ENCODE measurements at regions not wholly inside any gene's neighbourhood (a gene's known extent, or its start where the extent isn't known, plus 50 kb on each side); places are given as distances from the start of the nearest gene placed in this dataset.
A peak's percentile ranks its signal among the peaks of the same experiment; 100 is the strongest.
"Not testable (repeated sequence)": the region's sequence is repeated elsewhere in the genome, so short reads cannot be mapped to it uniquely, and the experiment has no call there.

GRCh38 chr4:117014236-117014635 lies 71.1 kb downstream of the TRAM1L1 start:
- intact Hi-C loops (cut with micrococcal nuclease) = no loop called here
- no peak for ATAC-seq
- no peak for DNase-seq

- DNase-seq (no peak), ATAC-seq (no peak)
- intact Hi-C loops (cut with micrococcal nuclease) = no loop called here
Observed at GRCh38 chr4:117010671-117011070, 74.7 kb downstream of the TRAM1L1 start.

GRCh38 chr4:117001077-117001476 lies 84.3 kb downstream of the TRAM1L1 start:
- DNase-seq = no peak
- intact Hi-C loops (cut with micrococcal nuclease) = no loop called here
- ATAC-seq = no peak

- ATAC-seq = no peak
- intact Hi-C loops (cut with micrococcal nuclease) = no loop called here
- DNase-seq = no peak
Observed at GRCh38 chr4:116982656-116983055, 102.7 kb downstream of the TRAM1L1 start.

GRCh38 chr4:116980436-116980835 lies 104.9 kb downstream of the TRAM1L1 start:
- DNase-seq; ATAC-seq; intact Hi-C loops (cut with micrococcal nuclease): not testable (repeated sequence)

GRCh38 chr4:116959045-116959444 lies 126.3 kb downstream of the TRAM1L1 start:
- ATAC-seq = no peak
- no peak for DNase-seq
- intact Hi-C loops (cut with micrococcal nuclease) = no loop called here

- ATAC-seq (no peak), DNase-seq (no peak)
- intact Hi-C loops (cut with micrococcal nuclease) = no loop called here
Observed at GRCh38 chr4:116953947-116954346, 131.4 kb downstream of the TRAM1L1 start.

GRCh38 chr4:116952530-116953136 lies 132.7 kb downstream of the TRAM1L1 start:
- ATAC-seq = no peak
- intact Hi-C loops (cut with micrococcal nuclease) = no loop called here
- no peak for DNase-seq

- ATAC-seq = no peak
- DNase-seq = no peak
- intact Hi-C loops (cut with micrococcal nuclease) = no loop called here
Observed at GRCh38 chr4:116949856-116950255, 135.5 kb downstream of the TRAM1L1 start.

GRCh38 chr4:116942315-116942714 lies 143.1 kb downstream of the TRAM1L1 start:
- ATAC-seq = no peak
- intact Hi-C loops (cut with micrococcal nuclease) = no loop called here
- no peak for DNase-seq

GRCh38 chr4:116930329-116930728 lies 155.0 kb downstream of the TRAM1L1 start:
- intact Hi-C loops (cut with micrococcal nuclease) = no loop called here
- DNase-seq = no peak
- no peak for ATAC-seq

- intact Hi-C loops (cut with micrococcal nuclease) = no loop called here
- no peak for ATAC-seq
- DNase-seq = no peak
Observed at GRCh38 chr4:116926631-116927295, 158.6 kb downstream of the TRAM1L1 start.

- intact Hi-C loops (cut with micrococcal nuclease) = no loop called here
- ATAC-seq = no peak
- DNase-seq = peak; percentile 15
Observed at GRCh38 chr4:116925900-116926457, 159.4 kb downstream of the TRAM1L1 start.

- DNase-seq (no peak), ATAC-seq (no peak)
- intact Hi-C loops (cut with micrococcal nuclease) = no loop called here
Observed at GRCh38 chr4:116923389-116923788, 162.0 kb downstream of the TRAM1L1 start.

GRCh38 chr4:116913451-116913850 lies 171.9 kb downstream of the TRAM1L1 start:
- ATAC-seq (no peak), DNase-seq (no peak)
- intact Hi-C loops (cut with micrococcal nuclease) = no loop called here

GRCh38 chr4:116906758-116907157 lies 178.6 kb downstream of the TRAM1L1 start:
- DNase-seq = no peak
- ATAC-seq = no peak
- intact Hi-C loops (cut with micrococcal nuclease) = no loop called here

GRCh38 chr4:116899561-116899960 lies 185.8 kb downstream of the TRAM1L1 start:
- intact Hi-C loops (cut with micrococcal nuclease) = no loop called here
- ATAC-seq (no peak), DNase-seq (no peak)

- DNase-seq = no peak
- no peak for ATAC-seq
- intact Hi-C loops (cut with micrococcal nuclease) = no loop called here
Observed at GRCh38 chr4:116885579-116885978, 199.8 kb downstream of the TRAM1L1 start.

GRCh38 chr4:116882503-116882902 lies 202.9 kb downstream of the TRAM1L1 start:
- DNase-seq (no peak), ATAC-seq (no peak)
- intact Hi-C loops (cut with micrococcal nuclease) = no loop called here

- DNase-seq (no peak), ATAC-seq (no peak)
- intact Hi-C loops (cut with micrococcal nuclease) = no loop called here
Observed at GRCh38 chr4:116881077-116881476, 204.3 kb downstream of the TRAM1L1 start.

GRCh38 chr4:116880625-116881024 lies 204.8 kb downstream of the TRAM1L1 start:
- intact Hi-C loops (cut with micrococcal nuclease) = no loop called here
- DNase-seq = no peak
- ATAC-seq = no peak
